ENCODE measurements at regions not wholly inside any gene's neighbourhood (a gene's known extent, or its start where the extent isn't known, plus 50 kb on each side); places are given as distances from the start of the nearest gene placed in this dataset.
A peak's percentile ranks its signal among the peaks of the same experiment; 100 is the strongest.

DNA sequence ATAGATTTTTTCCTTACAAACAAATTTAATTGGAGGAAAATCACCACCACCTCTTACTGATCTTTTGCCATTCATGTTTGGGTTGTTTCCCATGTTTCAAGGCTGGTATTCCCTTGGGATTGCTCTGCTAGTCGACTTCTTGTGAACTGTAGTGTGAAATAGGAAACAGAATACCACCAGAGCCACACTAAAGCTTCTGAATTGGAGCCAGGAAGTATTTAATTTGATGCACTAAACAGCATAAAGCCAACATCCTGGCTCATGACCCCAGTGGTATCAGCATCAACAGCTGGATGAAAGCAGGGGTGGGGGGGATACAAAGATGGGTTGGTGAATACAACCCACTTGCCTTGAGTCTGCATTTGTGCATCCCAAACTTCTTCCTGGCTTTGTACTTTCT, 127.5 kb downstream of the TBC1D30 start:
- H3K4me2 ChIP-seq: peak overlapping the region in 8 of 11 experiments; percentile 47 to 71 (median 59); a peak in 16 of 22 replicates
- H3K27ac ChIP-seq: no peak overlapping the region
- peaks cover 0 to 39% (median 31%) of the 10 kb centered on the region in 10 experiments; a peak in 16 of 20 replicates for H3K4me1 ChIP-seq
- TF ChIP-seq Cebpa-rat (IDR thresholded peaks at IDR 0.05): no peak
- H3K9ac ChIP-seq: no peak overlapping the region
- no peak overlapping the region for H3K4me3 ChIP-seq
- H3K36me3 ChIP-seq: no peaks in the 10 kb centered on the region
- no peaks in the 10 kb centered on the region for H4K20me1 ChIP-seq
- peaks cover 0 to 14% (median 0%) of the 10 kb centered on the region in 11 experiments; a peak in 8 of 22 replicates for H3K27me3 ChIP-seq
- no peaks in the 10 kb centered on the region for H3K9me3 ChIP-seq (replicated peaks in 1 of 11)

DNA sequence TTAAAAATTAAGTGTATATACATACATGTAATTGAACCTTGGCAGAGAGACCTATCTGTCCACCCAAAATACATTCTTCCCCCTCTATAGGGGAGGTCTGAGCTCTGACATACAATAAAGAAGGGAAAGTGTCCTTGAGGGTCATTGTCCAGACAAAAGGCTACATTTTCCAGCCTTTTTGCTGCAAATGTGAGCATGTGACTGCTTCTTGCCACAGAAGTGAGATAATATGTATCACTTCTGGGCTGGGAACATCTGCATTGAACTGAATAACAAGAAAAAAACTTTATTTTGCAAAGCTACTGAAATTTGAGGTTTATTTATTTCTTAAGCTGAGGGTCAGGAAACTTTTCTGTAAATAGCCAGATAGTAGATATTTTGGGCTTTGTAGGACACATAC, 131.3 kb downstream of the TBC1D30 start:
- Histone ChIP-seq H3K4me1 (peaks cover 0 to 20% (median 17%) of the 10 kb centered on the region in 10 experiments; a peak in 15 of 20 replicates), H3K27ac (no peak overlapping the region), H3K36me3 (no peaks in the 10 kb centered on the region), H4K20me1 (no peaks in the 10 kb centered on the region), H3K4me3 (no peak overlapping the region), H3K27me3 (peaks cover 0 to 8% (median 0%) of the 10 kb centered on the region in 11 experiments; a peak in 5 of 22 replicates), H3K9ac (no peak overlapping the region), H3K9me3 (replicated peaks in 1 of 11) (no peaks in the 10 kb centered on the region), H3K4me2 (no peak overlapping the region)
- no peak for TF ChIP-seq Cebpa-rat (IDR thresholded peaks at IDR 0.05)

DNA sequence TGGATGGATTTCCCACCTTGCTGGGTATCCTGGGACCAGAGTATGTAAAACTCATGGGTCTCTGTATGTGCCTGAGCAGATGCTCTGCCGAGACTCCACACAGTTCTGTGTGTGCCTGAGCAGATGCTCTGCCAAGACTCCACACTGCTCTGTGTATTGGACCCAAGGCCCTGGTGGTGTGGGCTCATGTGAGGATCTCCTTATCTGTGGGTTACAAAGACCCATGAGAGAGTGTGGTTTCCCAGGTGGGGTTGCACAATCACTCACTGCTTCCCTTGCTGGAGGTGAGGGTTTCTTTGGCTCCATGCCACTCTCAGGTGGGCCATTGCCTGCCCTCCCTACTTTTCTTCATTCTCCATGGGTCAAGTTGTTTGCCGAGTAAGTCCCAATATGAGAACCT, 141.5 kb downstream of the TBC1D30 start:
- H3K4me1 ChIP-seq: peaks cover 0 to 9% (median 4%) of the 10 kb centered on the region in 10 experiments; a peak in 5 of 20 replicates
- TF ChIP-seq Cebpa-rat (IDR thresholded peaks at IDR 0.05): 0 out of 22 replicates have a peak, but pooled peaks of 1 of the 11 experiments have one; percentile 44
- H3K27me3 ChIP-seq: no peaks in the 10 kb centered on the region
- H4K20me1 ChIP-seq: no peaks in the 10 kb centered on the region
- H3K27ac ChIP-seq: no peak overlapping the region
- H3K4me3 ChIP-seq: no peak overlapping the region
- H3K9me3 ChIP-seq (replicated peaks in 1 of 11): peaks cover 13 to 31% (median 23%) of the 10 kb centered on the region in 11 experiments; a peak in 21 of 22 replicates
- no peak overlapping the region for H3K4me2 ChIP-seq
- H3K36me3 ChIP-seq: no peaks in the 10 kb centered on the region
- H3K9ac ChIP-seq: no peak overlapping the region

DNA sequence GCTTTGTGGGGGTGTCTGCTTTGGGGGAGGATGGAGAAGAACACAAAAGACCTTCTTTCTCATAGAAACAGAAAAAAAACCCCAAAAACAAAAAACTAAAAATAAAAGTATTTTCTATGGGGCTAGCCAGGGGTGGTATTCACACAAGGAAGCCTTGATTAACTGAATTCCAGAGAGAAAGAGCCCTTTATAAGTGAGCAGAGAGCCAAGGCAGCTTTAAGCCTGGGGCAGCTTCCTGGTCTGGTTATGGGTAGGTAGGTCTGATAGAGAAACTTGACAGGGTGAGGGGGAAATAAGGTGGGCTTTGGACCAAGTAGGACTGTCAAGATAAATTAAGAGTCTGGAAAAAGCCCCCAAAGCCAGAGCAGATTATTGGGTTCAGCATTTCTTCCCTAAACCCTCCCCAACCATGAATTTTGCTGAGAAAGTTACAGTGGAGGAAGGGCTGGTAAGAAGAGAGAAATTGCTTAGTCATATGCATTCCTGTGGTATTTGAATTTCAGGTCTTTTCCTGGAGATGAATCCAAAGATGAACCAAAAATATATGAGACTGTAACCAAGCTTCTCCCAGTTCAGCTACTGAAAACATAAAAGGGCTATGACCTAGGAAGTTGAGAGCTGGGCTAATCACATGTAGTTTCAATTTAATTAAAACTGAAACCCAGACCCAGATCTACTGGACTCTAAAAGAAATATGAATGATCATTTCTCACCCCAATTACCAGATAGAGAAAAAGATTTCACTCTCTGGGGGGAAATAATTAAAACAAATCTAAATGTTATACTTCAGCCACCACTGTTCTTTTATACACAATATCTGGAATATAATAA, 144.8 kb downstream of the TBC1D30 start:
- H3K27ac ChIP-seq: no peak overlapping the region
- H3K27me3 ChIP-seq: no peaks in the 10 kb centered on the region
- peak overlapping the region in 1 of 11 experiments; percentile 24; a peak in 3 of 22 replicates for H3K4me2 ChIP-seq

DNA sequence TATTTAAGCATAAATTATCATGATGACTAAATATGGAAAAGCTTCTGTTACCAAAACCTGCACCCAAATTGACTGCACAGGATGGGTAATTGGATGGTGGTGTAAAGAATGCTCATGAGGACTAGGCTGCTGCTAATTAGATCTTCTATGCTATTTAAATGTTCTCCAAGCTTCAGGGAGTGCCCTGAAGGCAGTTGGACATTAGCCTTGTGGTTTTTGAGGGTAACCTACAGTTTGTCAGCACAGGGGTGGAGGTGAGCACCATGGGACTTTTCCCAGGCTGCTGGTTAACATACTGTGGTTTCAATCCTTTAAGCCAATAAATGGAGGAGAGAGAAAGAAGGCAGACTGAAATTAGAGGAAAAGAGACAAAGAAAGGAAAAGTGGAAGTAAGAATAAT, 145.0 kb downstream of the WIF1 start:
- no peak for TF ChIP-seq Cebpa-rat (IDR thresholded peaks at IDR 0.05)
- peak overlapping the region in 5 of 11 experiments; percentile 0 to 29 (median 8); a peak in 5 of 22 replicates for H3K4me2 ChIP-seq

More for the DNA sequence above, 144.8 kb downstream of the TBC1D30 start:
- Histone ChIP-seq H3K9ac (no peak overlapping the region), H3K4me1 (peaks cover 0 to 9% (median 4%) of the 10 kb centered on the region in 10 experiments; a peak in 5 of 20 replicates), H3K4me3 (no peak overlapping the region), H3K36me3 (no peaks in the 10 kb centered on the region), H4K20me1 (no peaks in the 10 kb centered on the region), H3K9me3 (replicated peaks in 1 of 11) (peaks cover 13 to 34% (median 19%) of the 10 kb centered on the region in 11 experiments; a peak in 21 of 22 replicates)
- no peak for TF ChIP-seq Cebpa-rat (IDR thresholded peaks at IDR 0.05)

DNA sequence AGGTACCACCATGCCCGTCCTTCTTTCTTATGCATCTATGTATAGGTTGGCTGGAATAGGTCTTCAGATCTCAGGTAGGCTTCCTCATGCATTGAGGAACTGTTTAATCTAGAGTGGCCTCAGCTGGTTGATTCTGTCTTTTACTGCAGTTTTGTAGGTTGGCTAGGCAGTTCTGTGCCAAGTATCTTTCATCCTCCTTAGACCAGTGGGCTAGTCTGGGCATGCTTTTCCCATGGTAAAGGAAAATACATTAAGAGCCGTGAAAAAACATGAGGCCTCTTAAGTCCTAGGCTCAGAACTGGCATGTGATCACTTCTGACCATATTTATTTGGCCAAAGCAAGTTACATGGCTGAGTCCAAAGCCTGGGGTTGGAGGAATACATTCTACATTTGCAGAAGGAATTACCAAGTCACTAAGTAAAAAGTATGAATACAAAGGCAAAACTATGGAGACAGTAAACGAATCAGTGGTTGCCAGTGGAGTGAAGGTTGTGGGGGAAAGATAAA, 137.3 kb downstream of the WIF1 start:
- no peaks in the 10 kb centered on the region for H3K36me3 ChIP-seq
- H3K4me1 ChIP-seq: no peaks in the 10 kb centered on the region
- peaks cover 16 to 35% (median 22%) of the 10 kb centered on the region in 11 experiments for H3K9me3 ChIP-seq (replicated peaks in 1 of 11)
- H3K27ac ChIP-seq: no peak overlapping the region
- no peak overlapping the region for H3K9ac ChIP-seq
- no peak for TF ChIP-seq Cebpa-rat (IDR thresholded peaks at IDR 0.05)
- H3K27me3 ChIP-seq: no peaks in the 10 kb centered on the region
- H4K20me1 ChIP-seq: no peaks in the 10 kb centered on the region
- H3K4me2 ChIP-seq: no peak overlapping the region
- no peak overlapping the region for H3K4me3 ChIP-seq

More for the DNA sequence above, 145.0 kb downstream of the WIF1 start:
- no peak overlapping the region for H3K27ac ChIP-seq
- peaks cover 0 to 5% (median 0%) of the 10 kb centered on the region in 10 experiments; a peak in 2 of 20 replicates for H3K4me1 ChIP-seq
- H3K9me3 ChIP-seq (replicated peaks in 1 of 11): peaks cover 0 to 20% (median 10%) of the 10 kb centered on the region in 11 experiments; a peak in 14 of 22 replicates
- no peaks in the 10 kb centered on the region for H3K27me3 ChIP-seq
- no peak overlapping the region for H3K4me3 ChIP-seq
- no peaks in the 10 kb centered on the region for H3K36me3 ChIP-seq
- H4K20me1 ChIP-seq: no peaks in the 10 kb centered on the region
- H3K9ac ChIP-seq: no peak overlapping the region

DNA sequence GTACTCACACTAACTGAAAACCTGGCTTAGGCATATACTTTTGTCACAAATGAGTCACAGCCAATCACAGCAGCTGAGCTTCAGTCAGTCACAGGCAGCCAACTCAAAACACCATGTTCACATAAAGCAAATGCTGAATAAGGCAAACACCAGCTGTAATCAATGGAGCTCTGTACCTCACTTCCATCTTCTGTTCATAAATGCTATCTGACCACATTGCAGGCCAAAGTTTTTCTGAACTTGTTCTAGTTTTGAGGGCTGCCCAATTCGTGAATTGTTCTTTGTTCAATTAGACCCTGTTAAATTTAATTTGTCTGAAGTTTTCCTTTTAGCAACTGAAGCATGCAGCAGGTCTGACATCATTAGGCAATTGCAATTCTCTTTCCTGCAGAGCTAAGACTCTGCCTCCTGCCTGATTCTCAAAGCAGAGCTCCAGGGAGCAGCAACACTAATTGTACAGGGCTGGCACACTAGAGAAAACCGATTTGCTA, 129.9 kb downstream of the WIF1 start:
- H3K4me3 ChIP-seq: no peak overlapping the region
- no peak overlapping the region for H3K27ac ChIP-seq
- no peak overlapping the region for H3K9ac ChIP-seq

DNA sequence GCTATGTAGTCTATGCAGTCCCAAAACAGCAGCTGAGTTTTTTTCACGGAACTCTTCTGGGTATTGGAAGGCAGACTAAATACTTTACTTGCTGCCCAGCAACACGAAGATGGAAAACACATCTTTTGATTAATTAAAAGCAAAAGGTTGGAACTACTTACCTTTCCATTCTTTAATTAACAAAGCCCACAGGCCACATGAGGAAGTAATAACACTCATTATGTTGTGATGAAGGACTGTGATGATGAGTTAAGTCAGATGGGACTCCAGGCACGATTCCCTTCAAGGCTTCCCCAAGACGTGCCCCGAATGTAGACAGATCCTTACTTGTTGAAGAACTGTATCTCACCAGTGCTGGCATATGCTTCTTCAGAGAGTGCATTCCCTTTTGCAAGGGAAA, 129.0 kb downstream of the WIF1 start:
- H4K20me1 ChIP-seq: no peaks in the 10 kb centered on the region
- no peak overlapping the region for H3K4me3 ChIP-seq
- H3K9me3 ChIP-seq (replicated peaks in 1 of 11): peaks cover 0 to 7% (median 0%) of the 10 kb centered on the region in 11 experiments; a peak in 3 of 22 replicates
- H3K36me3 ChIP-seq: no peaks in the 10 kb centered on the region
- no peak overlapping the region for H3K9ac ChIP-seq
- H3K4me2 ChIP-seq: no peak overlapping the region
- H3K27ac ChIP-seq: no peak overlapping the region
- TF ChIP-seq Cebpa-rat (IDR thresholded peaks at IDR 0.05): no peak
- H3K4me1 ChIP-seq: 0 out of 20 replicates have a peak, but pooled peaks cover 0 to 4% (median 0%) of the 10 kb centered on the region in 10 experiments
- H3K27me3 ChIP-seq: no peaks in the 10 kb centered on the region

More for the DNA sequence above, 129.9 kb downstream of the WIF1 start:
- H3K4me1 ChIP-seq: 0 out of 20 replicates have a peak, but pooled peaks cover 0 to 4% (median 0%) of the 10 kb centered on the region in 10 experiments
- no peak for TF ChIP-seq Cebpa-rat (IDR thresholded peaks at IDR 0.05)
- no peak overlapping the region for H3K4me2 ChIP-seq
- peaks cover 0 to 7% (median 0%) of the 10 kb centered on the region in 11 experiments; a peak in 3 of 22 replicates for H3K9me3 ChIP-seq (replicated peaks in 1 of 11)
- no peaks in the 10 kb centered on the region for H4K20me1 ChIP-seq
- no peaks in the 10 kb centered on the region for H3K36me3 ChIP-seq
- H3K27me3 ChIP-seq: no peaks in the 10 kb centered on the region

DNA sequence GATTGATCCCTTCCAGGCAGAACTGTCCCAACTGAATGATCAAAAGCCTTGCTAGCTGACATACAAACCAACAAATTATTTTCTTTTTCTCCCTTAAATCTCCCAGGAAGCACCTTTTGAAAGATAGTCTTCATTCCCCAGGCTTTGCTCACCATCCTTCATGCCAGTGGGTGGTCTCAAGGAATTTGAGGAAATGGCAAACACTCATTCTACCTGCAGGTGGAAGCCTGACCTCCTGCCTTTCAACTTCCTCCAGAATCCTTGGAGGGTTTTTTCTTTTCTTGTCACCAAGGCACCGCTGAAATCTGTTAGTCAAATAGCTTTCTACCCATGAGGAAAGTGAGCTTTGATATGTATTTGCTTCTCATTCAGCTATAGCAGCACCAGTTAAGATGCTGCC, 128.5 kb downstream of the WIF1 start:
- Histone ChIP-seq H3K4me1 (0 out of 20 replicates have a peak, but pooled peaks cover 0 to 4% (median 0%) of the 10 kb centered on the region in 10 experiments), H3K4me2 (peak overlapping the region in 1 of 11 experiments; percentile 27; a peak in 1 of 22 replicates), H3K9ac (no peak overlapping the region), H4K20me1 (no peaks in the 10 kb centered on the region), H3K27ac (no peak overlapping the region), H3K36me3 (no peaks in the 10 kb centered on the region), H3K4me3 (no peak overlapping the region), H3K9me3 (replicated peaks in 1 of 11) (peaks cover 0 to 7% (median 0%) of the 10 kb centered on the region in 11 experiments; a peak in 3 of 22 replicates), H3K27me3 (no peaks in the 10 kb centered on the region)
- TF ChIP-seq Cebpa-rat (IDR thresholded peaks at IDR 0.05): no peak

All from BLaER1 treated with 17β-estradiol and CSF1 and Interleukin-3, amounts not matched to agents 10 nM and 100 nM (cell line).